Upper lobe of left lung (tissue), 4 donors: ENCODE measurements at regions not wholly inside any gene's neighbourhood (a gene's known extent, or its start where the extent isn't known, plus 50 kb on each side); places are given as distances from the start of the nearest gene placed in this dataset.

ENCODE experiments used
- EP300 ChIP-seq, 4 donors: sonication (generic); formaldehyde crosslinking; IDR thresholded peaks; one replicate each; pipeline ENCODE4 v1.5.1; 2017; ENCODE audit warnings: antibody characterized with exemption in 4 of 4, control low read depth in 2 of 4
- POLR2A ChIP-seq, 4 donors: fragments of 450-650 bp; IDR thresholded peaks; one replicate each; pipeline ENCODE4 v1.5.1; 2016 to 2017; ENCODE audit warnings: antibody characterized with exemption in 4 of 4, mild to moderate bottlenecking in 2 of 4
- POLR2AphosphoS5 ChIP-seq, 2 donors: sonication (generic); formaldehyde crosslinking; IDR thresholded peaks; one replicate each; pipeline ENCODE4 v1.5.1; 2017; ENCODE audit warnings: antibody characterized with exemption in 2 of 2
- TF ChIP-seq, protein P1 (sequence below), 6 experiments: fragments of 450-650 bp in 4 of 6; fragments of 200-600 bp in 2 of 6; sonication (generic) in 2 of 6; IDR thresholded peaks; one replicate each; pipeline ENCODE4 v1.5.1; 2016 to 2019; ENCODE audit warnings: antibody characterized with exemption in 6 of 6

DNA sequence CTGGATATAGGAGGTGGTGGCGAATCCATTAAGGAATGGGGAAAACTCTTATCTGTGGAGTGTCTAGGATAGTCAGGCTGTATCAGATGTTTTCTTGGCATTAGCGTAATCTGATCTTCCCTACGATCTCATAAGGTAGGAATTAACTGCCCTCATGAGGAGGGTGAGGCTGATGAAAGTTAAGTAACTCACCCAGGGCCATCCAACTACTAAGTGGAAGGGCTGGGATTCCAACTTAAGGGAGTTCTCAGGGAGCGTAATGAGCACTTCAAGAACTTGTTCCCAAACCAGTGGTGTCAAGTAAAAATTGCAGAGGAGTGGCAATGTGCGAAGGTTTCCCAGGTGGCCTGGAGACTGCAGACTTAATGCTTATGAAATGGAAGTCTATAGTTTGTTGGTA lies 55.9 kb upstream of the OSBPL11 start:
- TF ChIP-seq POLR2A (IDR thresholded peaks at IDR 0.05) (peak in 1 of 4 donors; percentile 19), EP300 (IDR thresholded peaks at IDR 0.05) (peak in 3 of 4 donors; percentile 6 to 89 (median 18)), POLR2AphosphoS5 (IDR thresholded peaks at IDR 0.05) (peak in 1 of 2 donors; percentile 9)
- TF ChIP-seq, protein P1, sequence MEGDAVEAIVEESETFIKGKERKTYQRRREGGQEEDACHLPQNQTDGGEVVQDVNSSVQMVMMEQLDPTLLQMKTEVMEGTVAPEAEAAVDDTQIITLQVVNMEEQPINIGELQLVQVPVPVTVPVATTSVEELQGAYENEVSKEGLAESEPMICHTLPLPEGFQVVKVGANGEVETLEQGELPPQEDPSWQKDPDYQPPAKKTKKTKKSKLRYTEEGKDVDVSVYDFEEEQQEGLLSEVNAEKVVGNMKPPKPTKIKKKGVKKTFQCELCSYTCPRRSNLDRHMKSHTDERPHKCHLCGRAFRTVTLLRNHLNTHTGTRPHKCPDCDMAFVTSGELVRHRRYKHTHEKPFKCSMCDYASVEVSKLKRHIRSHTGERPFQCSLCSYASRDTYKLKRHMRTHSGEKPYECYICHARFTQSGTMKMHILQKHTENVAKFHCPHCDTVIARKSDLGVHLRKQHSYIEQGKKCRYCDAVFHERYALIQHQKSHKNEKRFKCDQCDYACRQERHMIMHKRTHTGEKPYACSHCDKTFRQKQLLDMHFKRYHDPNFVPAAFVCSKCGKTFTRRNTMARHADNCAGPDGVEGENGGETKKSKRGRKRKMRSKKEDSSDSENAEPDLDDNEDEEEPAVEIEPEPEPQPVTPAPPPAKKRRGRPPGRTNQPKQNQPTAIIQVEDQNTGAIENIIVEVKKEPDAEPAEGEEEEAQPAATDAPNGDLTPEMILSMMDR (IDR thresholded peaks at IDR 0.05), result no peak
